ENCODE measurements at regions not wholly inside any gene's neighbourhood (a gene's known extent, or its start where the extent isn't known, plus 50 kb on each side); places are given as distances from the start of the nearest gene placed in this dataset.

- Histone ChIP-seq H3K36me3 (ENCODE audit: low read depth, low read length) (no peaks in the 10 kb centered on the region), H3K9ac (ENCODE audit: low read length) (no peak overlapping the region), H4K20me1 (ENCODE audit: low read length) (no peaks in the 10 kb centered on the region), H2AFZ (ENCODE audit: low read length) (no peak overlapping the region), H3F3A (ENCODE audit: low read length, unreplicated experiment) (no peaks in the 10 kb centered on the region), H3K4me1 (ENCODE audit: insufficient read depth, low read length) (no peaks in the 10 kb centered on the region), H3K9me2 (replicated peaks; ENCODE audit: low read length) (no peaks in the 10 kb centered on the region), H3K4me3 (ENCODE audit: low read length) (no peak overlapping the region), H3K9me3 (ENCODE audit: low read length) (no peaks in the 10 kb centered on the region), H3K27ac (ENCODE audit: low read length) (no peak overlapping the region), H3K4me2 (ENCODE audit: low read length) (no peak overlapping the region), H3K27me3 (ENCODE audit: low read length) (no peaks in the 10 kb centered on the region), H3K79me2 (ENCODE audit: low read length) (no peaks in the 10 kb centered on the region)
- DNase-seq (no peak), ATAC-seq (no peak)
- BruUV-seq (replicated peaks): no TSS peak
- TF ChIP-seq EZH2phosphoT487 (IDR thresholded peaks at IDR 0.05; ENCODE audit: borderline replicate concordance, low read length) (no peak), EZH2 (IDR thresholded peaks at IDR 0.05; ENCODE audit: low read length, unreplicated experiment) (no peak), CTCF (conservative IDR thresholded peaks at IDR 0.05; ENCODE audit: low read depth, low read length) (no peak)
- intact Hi-C loops (cut with micrococcal nuclease): no loop called here
- POLR2A ChIA-PET (ENCODE audit: unreplicated experiment): no interaction called here
- CTCF ChIA-PET: no interaction called here
Observed at GRCh38 chr22:48332438-48333322, 1495.0 kb downstream of the BRD1 start.

- H3F3A ChIP-seq (ENCODE audit: low read length, unreplicated experiment): no peaks in the 10 kb centered on the region
Observed at GRCh38 chr22:48331691-48332220, 1495.9 kb downstream of the BRD1 start.

More at GRCh38 chr22:48331691-48332220, 1495.9 kb downstream of the BRD1 start:
- no peaks in the 10 kb centered on the region for H3K36me3 ChIP-seq (ENCODE audit: low read depth, low read length)
- no peaks in the 10 kb centered on the region for H3K9me2 ChIP-seq (replicated peaks; ENCODE audit: low read length)
- intact Hi-C loops (cut with micrococcal nuclease): no loop called here
- H3K4me2 ChIP-seq (ENCODE audit: low read length): no peak overlapping the region
- no peaks in the 10 kb centered on the region for H3K27me3 ChIP-seq (ENCODE audit: low read length)
- ATAC-seq (no peak), DNase-seq (no peak)
- no peaks in the 10 kb centered on the region for H3K79me2 ChIP-seq (ENCODE audit: low read length)
- H3K4me3 ChIP-seq (ENCODE audit: low read length): no peak overlapping the region
- no peak for TF ChIP-seq CTCF (conservative IDR thresholded peaks at IDR 0.05; ENCODE audit: low read depth, low read length)
- TF ChIP-seq EZH2 (IDR thresholded peaks at IDR 0.05; ENCODE audit: low read length, unreplicated experiment): no peak
- no peak for TF ChIP-seq EZH2phosphoT487 (IDR thresholded peaks at IDR 0.05; ENCODE audit: borderline replicate concordance, low read length)
- no peak overlapping the region for H2AFZ ChIP-seq (ENCODE audit: low read length)
- ChIA-PET POLR2A (ENCODE audit: unreplicated experiment) (no interaction called here), CTCF (no interaction called here)
- H3K9me3 ChIP-seq (ENCODE audit: low read length): no peaks in the 10 kb centered on the region
- no peaks in the 10 kb centered on the region for H3K4me1 ChIP-seq (ENCODE audit: insufficient read depth, low read length)
- H3K27ac ChIP-seq (ENCODE audit: low read length): no peak overlapping the region
- H3K9ac ChIP-seq (ENCODE audit: low read length): no peak overlapping the region
- BruUV-seq (replicated peaks): no TSS peak
- no peaks in the 10 kb centered on the region for H4K20me1 ChIP-seq (ENCODE audit: low read length)

Data from PC-3 (cell line).